ENCODE measurements at regions not wholly inside any gene's neighbourhood (a gene's known extent, or its start where the extent isn't known, plus 50 kb on each side); places are given as distances from the start of the nearest gene placed in this dataset.

DNA sequence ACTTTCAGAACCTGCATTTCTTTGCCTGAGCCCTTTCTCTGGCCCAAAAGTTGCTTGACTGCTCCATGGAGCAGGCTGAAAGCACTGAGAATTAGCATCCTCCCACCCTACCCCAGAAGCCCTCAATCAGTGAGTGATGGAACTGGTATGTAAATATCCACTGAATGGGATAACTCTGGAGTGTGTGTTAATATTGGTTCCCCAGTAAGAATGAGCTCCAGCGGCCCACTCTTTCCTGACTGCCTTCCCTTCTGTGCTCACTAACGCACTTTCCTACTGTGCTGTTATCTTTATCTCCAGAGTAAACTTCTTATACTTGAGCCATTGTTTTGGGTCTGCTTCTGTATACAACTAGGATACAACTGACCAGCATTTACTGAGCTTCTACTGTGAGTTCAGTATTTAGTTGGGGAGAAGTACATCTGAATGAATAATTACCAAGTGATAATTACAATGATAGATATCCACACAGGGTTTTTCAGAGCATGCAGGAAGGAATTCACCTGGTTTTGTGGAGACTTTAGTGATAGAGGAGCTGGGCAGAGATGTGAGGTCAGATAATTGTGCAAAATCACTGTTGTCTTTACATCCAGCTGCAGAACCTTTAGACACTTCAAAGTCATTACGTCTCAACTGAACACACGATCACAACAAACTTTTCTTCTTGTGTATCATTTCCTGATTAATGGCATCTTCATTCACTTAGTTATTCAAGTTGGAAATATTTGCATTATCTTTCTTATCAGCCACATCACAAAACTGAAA is 149.2 kb upstream of the BTG1 start:
- DNase-seq = no peak

DNA sequence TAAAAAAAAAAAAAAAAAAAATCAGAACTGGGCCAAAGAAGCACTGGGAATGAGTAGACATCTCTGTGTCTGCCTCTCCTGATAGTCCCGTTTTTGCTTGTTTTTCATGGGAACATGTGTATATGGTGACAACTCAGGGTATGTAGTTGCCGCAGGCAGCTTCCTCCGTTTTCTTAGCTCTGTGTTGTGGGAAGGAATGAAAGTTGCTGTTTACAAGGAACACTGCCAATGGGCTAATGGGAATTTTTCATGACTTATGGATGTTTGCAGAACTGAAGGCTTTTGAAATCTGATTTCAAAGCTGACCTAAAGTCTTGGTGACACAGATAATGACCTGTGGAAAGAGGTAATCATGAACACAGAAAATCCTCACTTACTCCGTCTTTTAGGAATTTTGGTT is 146.4 kb upstream of the BTG1 start:
- DNase-seq = no peak

DNA sequence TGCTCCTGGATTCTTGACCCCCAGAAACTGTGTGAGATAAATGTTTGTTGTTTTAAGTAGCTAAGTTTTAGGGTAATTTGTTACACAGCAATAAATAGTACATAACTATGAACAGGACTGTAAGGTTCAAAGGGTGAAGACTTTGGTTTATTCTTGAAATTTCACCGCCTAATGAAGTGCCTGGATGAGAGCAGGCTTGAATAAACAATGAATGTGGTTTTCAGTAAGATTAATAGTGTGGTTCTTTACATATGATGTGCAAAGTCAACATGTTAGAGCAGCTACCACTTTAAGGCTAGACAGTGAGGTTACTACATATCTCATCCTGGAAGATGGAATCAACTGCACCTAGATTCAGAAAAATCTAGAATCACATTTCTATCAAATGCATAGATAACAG is 145.2 kb upstream of the BTG1 start:
- no peak for DNase-seq

DNA sequence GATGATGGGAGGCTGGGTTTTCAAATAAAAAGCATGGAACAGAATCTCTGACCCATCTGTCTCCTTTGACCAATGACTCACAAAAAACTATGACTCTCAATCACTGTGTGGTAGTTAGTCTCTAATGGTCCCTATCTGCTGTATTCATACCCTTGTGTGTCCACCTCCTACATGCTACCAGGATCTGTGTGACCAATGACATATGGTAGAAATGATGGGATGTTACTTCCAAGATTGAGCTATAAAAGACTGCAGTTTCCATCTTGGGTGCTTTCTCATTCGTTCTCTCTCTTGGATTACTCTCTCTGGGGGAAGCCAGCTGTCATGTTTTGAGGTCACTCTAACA is 144.7 kb upstream of the BTG1 start:
- no peak for DNase-seq

DNA sequence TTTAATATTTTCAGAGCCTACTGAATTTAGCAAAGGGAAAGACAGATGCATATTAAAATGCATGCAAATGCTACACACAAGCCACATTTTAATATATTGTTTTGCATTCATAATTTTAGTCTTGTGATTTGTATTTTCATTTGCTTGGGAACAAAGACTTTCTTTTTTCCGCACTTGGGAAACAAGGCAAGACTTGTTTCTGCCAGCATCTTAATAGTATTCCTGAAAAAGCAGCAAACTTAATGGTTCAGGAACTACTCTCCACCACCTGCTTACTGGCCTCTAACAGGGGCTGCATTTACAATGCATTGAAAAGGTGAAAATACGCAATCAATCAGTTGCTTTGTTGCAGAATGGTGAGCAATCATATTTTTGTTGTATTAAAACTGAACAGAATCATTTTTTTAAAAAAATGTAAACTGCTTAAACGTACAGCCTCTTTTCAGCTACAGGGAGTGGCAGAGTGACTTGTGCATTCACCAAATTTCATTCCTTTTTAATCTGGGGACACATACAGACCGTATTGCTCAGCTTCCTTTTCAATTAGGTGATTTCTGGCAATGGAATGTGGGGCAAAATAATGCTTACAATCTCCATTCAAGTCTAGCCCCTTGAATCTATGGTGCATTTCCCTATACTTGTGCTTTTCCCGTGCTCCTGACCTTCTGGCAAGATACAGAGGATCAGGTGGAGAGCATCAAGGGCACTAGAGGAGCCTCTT is 144.1 kb upstream of the BTG1 start:
- no peak for DNase-seq

DNA sequence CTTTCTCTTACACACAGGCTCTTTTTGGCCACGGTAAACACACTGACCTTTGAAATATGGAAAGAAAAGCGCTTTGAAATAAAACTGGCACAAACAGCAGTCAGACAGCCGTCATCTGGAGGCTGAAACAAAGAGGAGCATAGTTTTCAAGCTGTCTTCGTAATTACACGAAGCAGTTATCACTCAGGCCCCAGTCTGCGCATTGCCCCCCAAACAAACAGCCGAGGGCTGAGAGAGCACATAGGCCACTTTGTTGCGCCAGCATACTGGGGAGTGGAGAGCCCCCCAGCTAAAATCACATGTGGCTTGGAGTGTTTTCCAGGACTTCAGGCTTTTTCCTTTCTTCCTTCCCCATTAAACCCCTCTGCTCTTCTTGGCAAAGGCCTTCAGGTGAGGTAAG is 142.9 kb upstream of the BTG1 start:
- no peak for DNase-seq

DNA sequence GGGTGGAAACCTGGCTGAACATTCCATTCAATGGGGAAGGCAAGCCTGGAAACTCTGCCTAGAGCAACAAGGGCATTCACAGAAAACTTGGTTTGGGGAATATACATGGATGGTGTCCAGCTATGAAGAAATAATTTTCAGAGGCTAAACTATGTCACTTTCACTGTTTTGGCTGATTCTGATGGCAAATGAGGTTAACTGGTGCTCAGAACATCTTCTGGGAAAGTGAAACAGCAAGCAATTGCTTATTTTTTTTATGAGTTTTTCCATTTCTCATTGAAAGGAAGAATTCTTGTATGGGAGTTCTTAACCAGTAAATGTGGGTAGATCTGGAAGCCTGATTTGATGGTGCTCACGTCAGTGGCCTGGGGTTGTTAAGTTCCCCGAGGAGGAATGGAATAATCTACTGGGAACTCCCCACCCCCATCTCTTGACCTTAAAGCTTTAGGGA is 132.8 kb upstream of the BTG1 start:
- no peak for DNase-seq

DNA sequence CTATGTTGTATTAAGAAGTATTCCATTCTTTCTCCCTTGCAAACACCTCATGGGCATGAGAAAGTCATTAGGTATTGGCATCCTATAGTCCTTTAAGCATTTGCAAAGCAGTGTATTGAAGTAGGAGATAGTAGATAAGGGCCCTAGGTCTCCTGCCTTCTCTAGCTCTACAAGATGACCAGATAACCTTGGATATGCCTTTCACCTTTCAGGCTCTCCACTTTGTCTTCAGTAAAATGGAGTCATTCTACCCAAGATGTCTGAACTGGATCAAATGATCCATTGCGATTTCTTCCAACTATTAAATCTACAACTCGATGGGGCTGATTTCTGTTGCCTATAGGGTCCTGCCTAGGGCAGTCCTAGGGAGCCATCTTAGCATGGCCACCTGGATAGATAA is 132.1 kb upstream of the BTG1 start:
- no peak for DNase-seq

DNA sequence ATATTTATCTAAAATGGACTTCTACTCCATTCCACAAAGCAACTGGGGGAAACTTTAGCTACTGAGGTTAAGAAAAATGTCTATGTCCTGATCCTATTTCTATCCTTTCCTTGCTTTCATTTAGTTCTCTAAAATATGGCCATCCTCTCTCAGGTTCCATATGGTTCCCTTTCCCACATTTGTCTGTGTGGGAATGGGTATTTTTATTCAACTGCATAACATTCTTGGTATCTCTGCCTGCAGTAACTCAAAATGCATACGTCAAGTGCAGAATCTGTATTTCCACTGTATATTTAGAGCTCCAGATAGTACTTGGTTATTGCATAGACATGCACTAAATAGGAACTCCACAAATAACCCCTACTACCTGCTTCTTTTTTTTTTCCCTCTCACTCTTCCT is 130.6 kb upstream of the BTG1 start:
- no peak for DNase-seq

DNA sequence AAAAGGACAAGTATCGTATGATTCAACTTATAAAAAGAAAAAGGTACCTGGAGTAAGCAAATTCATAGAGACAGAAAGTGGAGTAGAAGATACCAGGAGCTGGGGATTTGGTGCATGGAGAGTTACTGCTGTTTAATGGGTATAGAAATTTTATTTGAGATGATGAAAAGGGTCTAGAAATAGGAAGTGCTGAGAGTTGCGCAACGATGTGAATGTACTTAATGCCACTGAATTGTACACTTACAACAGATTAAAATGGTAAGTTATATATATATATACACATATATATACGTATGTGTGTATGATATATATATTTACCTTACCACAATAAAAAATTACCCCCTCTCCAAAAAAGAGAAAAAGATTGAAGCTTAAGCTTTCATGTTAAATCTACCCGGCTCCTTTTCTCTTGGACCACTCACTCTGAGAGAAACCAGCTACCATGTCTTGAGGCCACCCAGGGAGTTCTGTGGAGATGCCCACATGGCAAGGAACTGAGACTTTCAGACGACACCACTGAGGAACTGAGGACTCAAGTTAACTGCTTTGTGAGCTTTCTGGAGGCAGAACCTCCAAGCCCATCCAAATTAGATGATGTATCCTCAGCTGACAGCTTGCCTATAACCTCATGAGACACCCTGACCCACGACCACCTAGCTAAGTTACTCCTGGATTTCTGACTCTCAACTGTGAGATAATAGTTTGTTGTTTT is 130.0 kb upstream of the BTG1 start:
- no peak for DNase-seq

DNA sequence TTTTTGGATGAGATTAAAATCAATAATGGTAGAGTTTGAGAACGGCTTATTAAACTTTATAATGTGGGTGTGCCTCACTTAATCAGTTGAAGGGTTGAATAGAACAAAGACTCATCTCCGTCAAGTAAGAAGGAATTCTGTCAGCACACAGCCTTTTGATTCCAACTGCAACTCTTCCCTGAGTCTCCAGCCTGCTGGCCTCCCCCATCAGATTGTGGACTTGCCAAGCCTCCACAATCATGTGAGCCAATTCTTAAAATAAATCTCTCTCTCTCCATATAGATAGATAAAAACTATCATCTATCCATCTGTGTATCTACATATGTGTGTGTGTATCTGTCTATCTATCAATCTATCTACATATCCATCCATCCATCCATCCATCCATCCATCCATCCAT is 127.4 kb upstream of the BTG1 start:
- no peak for DNase-seq

DNA sequence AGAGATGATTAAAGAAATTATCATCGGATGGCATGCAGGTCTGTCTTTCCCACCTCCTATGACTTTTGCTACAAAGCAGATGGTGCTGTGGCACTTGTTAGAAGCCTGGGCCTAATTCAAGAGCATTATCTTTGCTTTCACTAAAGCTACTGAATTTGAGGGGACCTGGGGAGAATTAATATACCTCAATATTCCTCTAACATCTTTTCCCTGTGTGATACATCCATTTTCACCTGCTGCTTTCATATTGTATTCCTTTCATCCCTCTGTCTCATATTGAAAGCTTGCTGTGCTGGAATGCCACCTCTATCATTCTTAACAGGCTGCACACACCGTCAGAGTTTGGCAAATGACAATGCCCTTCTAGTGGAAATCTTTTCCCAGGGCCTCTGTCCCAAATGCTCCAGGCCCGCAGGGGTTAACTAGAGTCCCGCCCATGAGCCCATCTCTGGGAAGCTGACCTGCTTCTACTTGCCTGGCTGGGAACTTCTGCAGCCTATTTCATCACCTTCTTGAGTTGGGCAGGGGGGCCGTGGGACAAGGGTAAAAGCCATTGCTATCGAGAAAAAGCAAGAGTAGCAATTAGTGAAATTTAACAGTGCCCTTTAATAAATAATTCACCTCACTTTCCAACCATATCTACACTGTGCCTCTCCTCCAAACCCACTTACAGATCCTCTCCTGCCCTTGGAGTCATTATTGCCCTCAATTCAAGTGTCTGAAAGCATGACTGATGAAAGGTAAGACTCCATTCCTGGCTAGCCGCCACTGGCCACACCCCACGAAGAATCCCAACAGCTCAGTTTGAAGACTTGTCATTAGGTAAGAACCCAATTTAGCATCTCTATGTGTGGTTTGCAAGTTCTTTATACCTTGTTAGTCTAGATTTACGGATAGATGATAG is 126.7 kb upstream of the BTG1 start:
- no peak for DNase-seq

DNA sequence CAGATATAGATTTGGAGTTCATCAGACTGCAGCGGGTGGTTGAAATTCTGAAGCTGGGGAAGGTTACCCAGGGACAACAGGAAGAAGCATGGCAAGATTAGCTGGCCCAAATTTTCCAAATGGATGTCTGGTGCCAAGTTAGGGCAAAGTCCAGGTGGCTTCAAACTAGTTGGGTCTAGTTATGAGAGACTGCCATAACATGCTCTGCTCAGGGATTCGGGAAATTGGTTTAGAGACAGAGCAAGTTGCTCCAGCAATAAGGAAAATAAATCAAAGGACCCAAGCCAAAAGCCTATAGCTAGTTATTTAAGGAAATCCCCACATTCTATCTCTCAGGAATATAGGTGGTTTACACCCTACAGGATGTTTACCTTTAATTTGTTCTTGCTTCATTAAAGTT is 125.7 kb upstream of the BTG1 start:
- DNase-seq = no peak

DNA sequence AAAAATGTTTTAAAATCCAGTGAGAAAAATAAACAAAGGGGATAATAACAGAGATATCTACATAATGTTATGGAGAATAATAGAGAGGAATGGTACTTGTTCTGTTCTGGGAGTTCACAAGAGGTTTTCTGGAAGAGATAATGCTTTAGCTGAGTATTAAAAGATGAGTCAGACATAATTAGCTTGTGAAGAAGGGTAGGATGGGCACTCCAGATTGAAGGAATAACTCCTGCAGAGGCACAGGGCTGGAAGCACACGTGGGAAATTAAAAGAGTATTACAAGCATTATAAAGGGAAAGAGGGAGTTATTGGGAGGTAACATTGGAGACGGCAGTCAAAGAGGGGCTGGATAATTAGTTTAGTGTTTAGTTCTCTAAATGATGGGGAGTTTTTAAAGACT is 124.9 kb upstream of the BTG1 start:
- no peak for DNase-seq

DNA sequence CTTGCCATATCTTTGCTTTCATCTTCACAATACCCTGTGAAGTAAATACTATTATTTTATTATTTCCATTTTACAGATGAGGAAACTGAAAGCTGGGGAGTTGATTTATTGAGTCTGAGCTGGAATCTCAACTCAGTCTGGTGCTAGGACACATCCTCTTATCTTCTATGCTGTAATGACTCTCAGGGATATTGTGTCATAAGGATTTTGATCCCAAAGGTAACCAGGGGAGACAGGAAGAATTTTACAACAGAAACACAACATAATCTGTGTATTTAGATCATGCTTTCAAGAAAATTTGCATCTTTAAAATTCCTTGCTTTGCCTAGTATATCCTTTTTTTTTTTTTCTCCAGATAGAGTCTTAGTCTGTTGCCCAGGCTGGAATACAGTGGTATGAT is 123.3 kb upstream of the BTG1 start:
- no peak for DNase-seq

DNA sequence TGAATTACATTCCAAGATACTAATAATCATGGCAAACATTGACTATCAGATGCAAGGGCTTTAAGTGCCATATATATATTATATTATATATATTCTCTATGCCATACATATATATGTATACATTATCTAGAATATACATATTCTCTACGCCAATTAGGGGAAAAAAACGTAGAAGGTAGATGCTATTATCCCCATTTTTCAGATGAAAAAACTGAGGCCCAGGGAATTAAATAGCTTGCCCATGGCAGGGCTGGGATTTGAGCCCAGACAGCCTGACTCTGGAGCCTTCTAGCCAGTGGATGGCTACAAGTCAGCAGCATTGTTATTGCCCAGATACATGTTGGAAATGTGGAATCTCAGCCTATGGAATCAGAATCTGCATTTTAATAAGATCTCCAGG is 116.0 kb upstream of the BTG1 start:
- DNase-seq = no peak

DNA sequence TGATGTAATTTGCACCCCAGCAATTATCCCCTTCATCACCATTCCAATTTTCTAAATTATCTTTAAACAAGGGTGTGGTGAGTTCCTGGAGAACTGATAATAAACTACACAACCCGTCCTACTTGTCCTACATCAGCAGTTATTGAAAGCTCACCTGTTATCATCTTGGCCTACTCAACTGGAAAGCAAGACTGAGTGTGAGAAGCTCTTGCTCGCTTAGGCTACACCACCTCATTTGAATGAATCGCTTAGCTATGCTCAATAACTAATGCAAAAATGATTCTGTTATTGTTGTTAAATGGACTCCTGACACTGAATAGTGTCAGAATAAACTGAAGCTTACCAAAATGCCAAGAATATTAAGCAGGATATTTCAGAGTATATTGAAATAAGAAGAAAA is 115.4 kb upstream of the BTG1 start:
- DNase-seq = no peak

DNA sequence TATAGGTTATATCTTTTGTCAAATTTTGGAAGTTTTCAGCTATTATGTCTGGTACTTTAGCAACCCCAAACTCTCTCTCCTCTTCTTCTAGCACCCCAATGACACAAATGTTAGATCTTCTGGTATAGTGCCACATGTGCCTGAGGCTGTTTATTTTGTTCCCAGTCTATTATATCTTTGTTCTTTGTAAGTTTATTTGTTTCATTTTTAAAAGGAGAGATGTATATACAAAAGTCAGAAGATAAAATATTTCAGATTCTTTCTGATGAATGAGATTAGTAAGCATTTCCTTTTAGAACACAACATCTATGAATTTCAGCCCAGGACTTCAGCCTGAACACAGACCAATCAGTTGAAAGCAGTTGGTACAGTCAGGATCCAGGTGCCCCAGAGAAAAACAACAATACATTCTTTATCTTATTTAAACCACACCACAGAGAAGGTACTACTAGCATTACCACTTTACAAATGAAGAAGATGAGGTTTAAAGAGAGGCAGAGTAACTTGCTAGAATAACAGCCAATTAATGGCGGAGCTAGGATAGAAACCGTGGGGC is 114.1 kb upstream of the BTG1 start:
- no peak for DNase-seq

DNA sequence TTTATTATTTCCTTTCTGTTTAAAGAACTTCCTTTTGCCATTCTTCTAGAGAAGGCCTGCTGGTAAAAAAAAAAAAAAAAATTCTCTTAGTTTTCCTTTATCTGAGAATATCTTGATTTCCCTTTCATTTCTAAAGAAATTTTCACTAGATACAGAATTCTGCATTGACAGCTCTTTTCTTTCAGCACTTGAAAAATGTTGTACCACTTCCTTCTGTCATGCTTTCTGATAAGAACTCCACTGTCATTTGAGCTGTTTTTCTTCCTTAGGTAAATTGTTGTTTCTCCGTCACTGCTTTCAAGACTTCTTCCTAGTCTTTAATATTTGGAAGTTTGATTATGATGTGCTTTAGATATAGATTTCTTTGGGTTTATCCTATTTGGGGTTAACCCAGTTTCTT is 113.6 kb upstream of the BTG1 start:
- no peak for DNase-seq

DNA sequence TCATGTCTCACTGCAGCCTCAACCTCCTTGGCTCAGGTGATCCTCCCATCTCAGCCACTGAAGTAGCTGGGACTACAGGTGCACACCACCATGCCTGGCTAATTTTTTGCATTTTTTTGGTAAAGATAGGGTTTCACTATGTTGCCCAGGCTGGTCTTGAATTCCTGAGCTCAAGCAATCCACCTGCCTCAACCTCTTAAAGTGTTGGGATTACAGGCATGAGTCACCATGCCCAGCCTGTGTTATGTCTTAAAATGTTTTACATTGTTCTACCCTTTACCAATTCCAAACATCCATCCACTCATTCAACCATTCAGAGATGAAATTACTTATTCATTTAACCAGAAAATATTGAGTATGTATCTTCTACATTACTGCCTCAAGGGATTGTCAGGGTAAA is 111.6 kb upstream of the BTG1 start:
- DNase-seq = no peak

DNA sequence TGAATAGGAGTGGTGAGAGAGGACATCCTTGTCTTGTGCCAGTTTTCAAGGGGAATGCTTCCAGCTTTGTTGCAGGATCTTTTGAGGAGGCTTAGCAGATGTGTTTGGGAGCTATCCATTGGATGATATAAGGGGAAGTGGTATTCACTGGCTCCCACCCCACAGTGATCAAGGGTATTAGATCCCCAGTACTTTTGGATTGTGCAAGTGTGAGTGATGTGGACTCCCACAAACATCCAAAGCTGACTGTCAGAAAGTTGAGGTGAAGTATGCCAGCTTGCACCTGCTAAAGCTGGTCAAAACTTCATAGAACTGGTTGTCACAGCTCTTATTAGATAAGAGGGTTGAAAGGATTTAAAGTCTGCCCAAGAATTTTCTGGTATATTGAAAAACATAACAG is 110.1 kb upstream of the BTG1 start:
- DNase-seq = no peak

DNA sequence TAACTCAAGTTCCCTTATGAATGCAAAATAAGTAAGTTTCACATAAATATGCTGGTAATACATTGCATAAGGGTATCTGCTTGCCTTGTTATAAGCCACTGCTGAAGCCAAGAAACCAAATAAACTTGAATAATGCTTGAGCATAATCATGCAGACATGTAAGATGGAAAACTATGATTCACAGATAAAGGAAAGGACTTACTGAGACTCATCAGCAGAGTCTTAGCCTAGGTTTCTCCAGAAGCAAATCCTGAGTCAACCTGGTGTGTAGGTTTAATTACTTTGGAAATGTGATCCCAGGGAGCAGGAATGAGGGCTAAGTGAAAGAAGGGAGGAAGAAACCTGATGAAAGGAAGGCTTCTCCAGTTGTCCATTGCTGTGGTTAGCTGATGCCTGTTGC is 107.7 kb upstream of the BTG1 start:
- DNase-seq = no peak

DNA sequence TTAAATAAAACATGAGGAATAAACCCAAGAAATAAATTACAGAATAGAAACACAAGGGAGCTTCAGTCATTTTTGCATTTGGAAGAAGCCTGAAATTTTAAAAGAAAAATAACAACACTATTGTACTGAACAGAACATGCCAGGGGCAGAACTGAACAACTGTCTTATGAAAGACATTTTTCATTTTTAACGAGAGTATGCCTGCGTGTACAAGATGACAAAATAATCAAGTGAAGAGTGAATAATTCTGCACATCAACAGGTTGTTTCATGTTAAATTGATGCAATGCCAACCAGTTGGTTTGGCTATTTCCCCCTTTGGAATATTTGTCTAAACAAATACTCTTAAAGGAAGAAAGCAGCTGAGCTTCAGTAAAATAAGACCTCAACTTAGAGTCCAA is 103.3 kb upstream of the BTG1 start:
- DNase-seq = no peak

Data from activated effector memory CD4-positive, alpha-beta T cell treated with anti-CD3 and anti-CD28 coated beads, Interleukin-2, amount 50 U/mL, for 16 hours (primary cell).